Vagina (tissue), 2 donors: ENCODE measurements at regions not wholly inside any gene's neighbourhood (a gene's known extent, or its start where the extent isn't known, plus 50 kb on each side); places are given as distances from the start of the nearest gene placed in this dataset.

Source experiments
- POLR2A ChIP-seq, 2 donors: fragments of 450-650 bp; IDR thresholded peaks; one replicate each; pipeline ENCODE4 v1.6.1; 2017; ENCODE audit warnings: antibody characterized with exemption in 2 of 2, mild to moderate bottlenecking in 2 of 2, moderate library complexity in 2 of 2
- POLR2AphosphoS5 ChIP-seq, 2 donors: sonication (generic); formaldehyde crosslinking; IDR thresholded peaks; one replicate each; pipeline ENCODE4 v1.9.0; 2017; ENCODE audit warnings: antibody characterized with exemption in 2 of 2, mild to moderate bottlenecking in 2 of 2, low read depth in 1 of 2; ENCODE audit not compliant: insufficient read depth in 1 of 2
- TF ChIP-seq, protein P1 (sequence below), 3 experiments: fragments of 450-650 bp in 2 of 3; fragments of 200-600 bp in 1 of 3; sonication (generic) in 1 of 3; IDR thresholded peaks; one replicate each; pipeline ENCODE4 v1.5.1; 2017 to 2019; ENCODE audit warnings: antibody characterized with exemption in 3 of 3, mild to moderate bottlenecking in 2 of 3, moderate library complexity in 2 of 3

DNA sequence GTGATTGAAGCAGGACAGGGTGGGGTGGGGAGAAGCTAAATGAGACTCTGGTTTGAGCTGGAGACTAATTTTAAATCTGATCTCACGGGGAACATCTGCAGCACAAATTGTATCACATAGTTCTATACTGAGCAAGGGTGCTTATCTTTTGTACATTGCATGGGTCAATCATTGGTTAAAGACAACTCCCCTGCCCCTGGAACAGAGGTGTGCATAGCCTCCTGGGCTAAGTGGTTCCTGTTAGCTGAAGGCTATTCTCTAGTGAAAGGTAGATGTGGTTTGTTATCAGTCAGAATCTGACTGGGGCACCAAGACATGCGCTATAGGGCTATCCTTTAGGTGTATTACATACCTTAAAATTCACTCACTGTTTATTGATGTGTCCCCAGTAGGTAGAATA lies 103.9 kb upstream of the KITLG start:
- TF ChIP-seq POLR2AphosphoS5 (IDR thresholded peaks at IDR 0.05; ENCODE audit: insufficient read depth in 1 of 2, low read depth in 1 of 2) (no peak), POLR2A (IDR thresholded peaks at IDR 0.05) (no peak)
- TF ChIP-seq, protein P1, sequence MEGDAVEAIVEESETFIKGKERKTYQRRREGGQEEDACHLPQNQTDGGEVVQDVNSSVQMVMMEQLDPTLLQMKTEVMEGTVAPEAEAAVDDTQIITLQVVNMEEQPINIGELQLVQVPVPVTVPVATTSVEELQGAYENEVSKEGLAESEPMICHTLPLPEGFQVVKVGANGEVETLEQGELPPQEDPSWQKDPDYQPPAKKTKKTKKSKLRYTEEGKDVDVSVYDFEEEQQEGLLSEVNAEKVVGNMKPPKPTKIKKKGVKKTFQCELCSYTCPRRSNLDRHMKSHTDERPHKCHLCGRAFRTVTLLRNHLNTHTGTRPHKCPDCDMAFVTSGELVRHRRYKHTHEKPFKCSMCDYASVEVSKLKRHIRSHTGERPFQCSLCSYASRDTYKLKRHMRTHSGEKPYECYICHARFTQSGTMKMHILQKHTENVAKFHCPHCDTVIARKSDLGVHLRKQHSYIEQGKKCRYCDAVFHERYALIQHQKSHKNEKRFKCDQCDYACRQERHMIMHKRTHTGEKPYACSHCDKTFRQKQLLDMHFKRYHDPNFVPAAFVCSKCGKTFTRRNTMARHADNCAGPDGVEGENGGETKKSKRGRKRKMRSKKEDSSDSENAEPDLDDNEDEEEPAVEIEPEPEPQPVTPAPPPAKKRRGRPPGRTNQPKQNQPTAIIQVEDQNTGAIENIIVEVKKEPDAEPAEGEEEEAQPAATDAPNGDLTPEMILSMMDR (IDR thresholded peaks at IDR 0.05): no peak
